HG02970 (cell line): ENCODE measurements at regions not wholly inside any gene's neighbourhood (a gene's known extent, or its start where the extent isn't known, plus 50 kb on each side); places are given as distances from the start of the nearest gene placed in this dataset.
"Not testable (repeated sequence)": the region's sequence is repeated elsewhere in the genome, so short reads cannot be mapped to it uniquely, and the experiment has no call there.

Experiments
- ATAC-seq: cut with Tn5 transposase; IDR thresholded peaks from one replicate; pipeline ENCODE4 v1.9.1; 2021; ENCODE audit warnings: mild to moderate bottlenecking, moderate library complexity, moderate number of reproducible peaks; ENCODE audit not compliant: unreplicated experiment, low FRiP score

DNA sequence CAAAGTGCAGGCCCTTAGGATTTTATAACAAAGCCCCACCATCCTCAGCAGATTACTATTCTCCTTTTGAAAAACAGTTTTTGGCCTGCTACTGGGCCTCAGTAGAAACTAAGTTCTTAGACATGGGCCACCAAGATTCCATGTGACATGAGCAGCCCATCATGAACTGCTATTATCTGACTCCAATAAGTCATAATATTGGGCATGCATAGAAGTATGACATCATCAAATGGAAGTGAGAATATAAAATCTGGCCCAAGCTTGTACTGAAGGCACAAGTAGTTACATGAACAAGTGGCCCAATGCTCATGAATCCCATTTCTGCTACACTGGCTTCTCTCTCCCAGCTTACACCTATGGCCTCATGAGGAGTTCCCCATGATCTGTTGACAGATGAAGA lies 404.8 kb downstream of the EPHA5 start:
- no peak for ATAC-seq

DNA sequence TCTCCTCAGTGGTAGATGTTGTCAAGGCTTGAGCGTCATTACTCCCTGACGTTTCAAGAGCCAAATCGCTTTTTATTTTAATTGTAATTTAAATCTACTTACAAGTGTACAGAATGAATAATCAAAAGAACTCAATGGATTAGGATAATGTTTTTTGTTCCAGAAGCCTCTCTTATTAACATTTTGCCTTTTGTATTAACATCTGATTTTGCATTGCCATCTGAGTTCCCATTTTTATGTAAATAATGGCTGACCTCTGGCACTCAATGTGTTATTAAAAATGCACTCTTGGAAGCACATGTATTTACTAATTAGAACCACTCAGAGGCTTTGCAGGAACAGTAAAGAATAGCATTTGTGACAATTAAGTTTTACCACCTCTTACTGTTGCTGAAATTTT lies 411.0 kb downstream of the EPHA5 start:
- no peak for ATAC-seq

DNA sequence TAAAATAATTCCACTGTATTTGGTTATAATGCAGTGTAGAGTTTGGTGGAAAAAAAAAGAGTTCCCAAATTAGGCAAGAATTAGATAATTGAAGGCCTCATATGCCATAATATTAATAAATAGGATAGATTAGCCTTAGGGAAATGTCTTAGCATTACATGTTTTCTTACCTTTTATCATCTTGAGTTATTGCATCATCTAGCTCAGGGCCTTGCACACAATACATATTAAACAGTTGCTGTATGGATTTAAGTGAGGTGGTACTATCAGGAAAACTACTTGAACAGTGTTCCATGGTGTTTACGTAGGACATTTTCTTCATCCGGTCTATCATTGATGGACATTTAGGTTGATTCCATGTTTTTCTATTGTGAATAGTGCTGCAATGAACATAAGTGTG lies 419.4 kb downstream of the EPHA5 start:
- no peak for ATAC-seq

DNA sequence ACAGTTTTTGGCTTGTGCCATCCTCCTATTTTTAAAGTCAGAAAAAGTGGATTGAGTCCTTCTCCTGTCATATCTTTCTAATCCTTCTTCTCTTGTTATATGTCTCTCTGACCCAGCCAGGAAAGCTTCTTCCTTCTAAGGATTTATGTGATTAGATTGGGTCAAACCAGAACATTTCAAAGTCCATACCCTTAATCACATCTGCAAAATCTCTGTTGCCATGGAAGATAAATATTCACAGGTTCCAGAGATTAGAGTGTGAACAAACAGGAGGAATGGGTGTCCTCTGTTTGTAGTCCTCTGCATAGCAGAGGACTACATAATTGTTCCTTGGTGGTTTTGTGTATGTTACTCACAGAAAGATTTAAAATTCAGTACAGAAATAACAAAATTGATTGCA lies 421.2 kb downstream of the EPHA5 start:
- ATAC-seq = no peak

DNA sequence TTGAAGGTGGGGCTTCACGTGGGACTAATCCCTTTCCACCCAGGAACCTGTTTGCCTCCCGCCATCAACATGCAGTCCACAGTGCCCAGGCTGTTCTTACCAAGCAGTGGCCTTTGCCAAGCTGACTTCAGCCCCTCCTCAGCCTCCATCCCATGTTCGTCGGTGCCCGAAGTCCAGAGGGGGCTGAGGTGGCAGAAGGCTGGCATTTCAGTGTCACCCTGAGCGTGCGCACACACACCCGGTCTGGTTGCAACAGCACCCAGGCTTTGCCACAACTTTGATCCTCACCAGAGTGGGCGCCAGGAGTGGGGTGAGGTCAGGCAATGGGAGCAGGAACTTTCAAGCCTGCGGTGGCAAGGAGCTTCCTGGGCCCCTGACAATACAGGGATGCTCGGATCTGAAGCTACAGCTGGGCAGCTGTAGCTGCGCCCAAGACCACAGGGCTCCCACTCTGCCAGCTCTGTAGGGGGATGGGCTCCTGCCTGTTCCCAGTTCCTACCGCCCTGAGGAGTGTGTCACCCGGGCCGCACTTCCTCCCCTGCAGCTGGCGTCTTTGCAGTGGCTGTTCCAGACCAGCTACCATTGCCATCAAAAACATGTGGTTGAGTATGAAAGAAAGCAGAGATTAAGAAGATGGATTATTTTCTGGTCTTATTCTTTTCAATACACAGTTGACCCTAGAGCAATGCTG lies 428.0 kb downstream of the EPHA5 start:
- no peak for ATAC-seq

DNA sequence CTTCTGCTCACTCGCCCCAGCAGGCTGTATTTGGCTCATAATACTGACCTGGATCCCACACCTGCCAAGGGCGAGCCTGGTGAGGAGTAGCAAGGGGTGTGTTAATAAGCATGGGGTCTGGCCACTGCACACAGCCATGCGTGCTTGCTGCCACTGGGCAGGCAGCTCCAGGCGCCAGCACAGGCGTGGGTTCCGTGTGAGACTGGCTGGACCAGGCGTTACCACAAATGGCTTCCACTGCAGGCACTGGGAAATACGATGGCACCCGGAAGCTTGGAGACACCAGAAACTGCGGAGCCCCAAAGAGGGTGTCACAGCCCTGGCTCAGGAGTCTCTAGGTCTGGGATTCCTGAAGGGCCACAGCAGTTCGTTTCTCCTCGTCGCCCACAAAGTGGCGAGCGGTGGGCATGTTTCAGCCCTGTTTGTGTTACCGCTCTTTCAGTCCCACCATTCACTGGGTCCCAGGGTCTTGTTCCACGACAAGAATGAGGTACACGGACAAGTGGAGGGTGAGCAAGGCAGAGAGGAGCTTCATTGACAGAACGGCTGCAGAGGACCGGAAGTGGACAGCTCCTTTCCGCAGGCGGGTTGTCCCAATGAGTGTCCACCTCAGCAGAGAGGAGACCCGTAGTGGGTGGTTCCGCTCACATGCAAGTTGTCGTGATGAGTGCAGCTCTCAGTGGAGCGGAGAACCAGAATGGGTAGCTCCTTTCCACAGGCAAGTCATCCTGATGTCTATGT lies 428.9 kb downstream of the EPHA5 start:
- no peak for ATAC-seq

DNA sequence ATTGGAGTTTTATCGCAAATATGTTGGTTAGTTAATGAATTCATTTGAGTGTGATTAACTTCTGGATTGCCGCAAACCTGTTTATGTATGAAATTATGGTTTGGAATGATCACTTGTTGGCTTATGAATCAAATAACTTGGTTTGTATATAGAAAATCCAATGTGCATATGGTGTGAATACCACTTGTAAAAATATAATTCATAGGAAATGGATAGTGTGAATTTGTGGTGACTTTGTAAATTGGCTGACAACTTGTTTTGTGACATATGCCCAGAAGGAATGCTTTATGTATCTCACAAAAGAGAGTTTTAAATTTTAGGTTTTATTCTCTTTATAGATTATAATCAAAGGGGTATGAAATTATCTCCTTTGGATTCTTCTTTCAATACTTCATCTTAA lies 436.2 kb downstream of the EPHA5 start:
- no peak for ATAC-seq

DNA sequence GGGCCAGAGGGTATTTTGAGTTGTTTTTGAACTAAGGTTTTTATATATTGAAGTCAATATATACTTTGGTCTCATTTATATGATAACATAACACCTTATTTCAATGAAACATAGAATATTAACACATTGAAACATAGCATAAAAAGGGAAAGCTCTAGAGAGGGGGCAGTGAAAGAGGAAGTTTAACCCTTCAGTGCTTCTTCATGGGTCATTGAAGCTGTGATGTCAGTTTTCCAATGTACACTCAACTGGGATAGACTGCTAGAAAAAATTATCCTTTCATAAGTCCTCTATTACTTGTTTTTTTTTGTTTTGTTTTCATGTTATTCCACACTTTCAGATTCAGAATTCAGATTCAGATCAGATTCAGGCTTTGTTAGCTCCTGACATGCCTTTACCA lies 442.7 kb downstream of the EPHA5 start:
- ATAC-seq = no peak

DNA sequence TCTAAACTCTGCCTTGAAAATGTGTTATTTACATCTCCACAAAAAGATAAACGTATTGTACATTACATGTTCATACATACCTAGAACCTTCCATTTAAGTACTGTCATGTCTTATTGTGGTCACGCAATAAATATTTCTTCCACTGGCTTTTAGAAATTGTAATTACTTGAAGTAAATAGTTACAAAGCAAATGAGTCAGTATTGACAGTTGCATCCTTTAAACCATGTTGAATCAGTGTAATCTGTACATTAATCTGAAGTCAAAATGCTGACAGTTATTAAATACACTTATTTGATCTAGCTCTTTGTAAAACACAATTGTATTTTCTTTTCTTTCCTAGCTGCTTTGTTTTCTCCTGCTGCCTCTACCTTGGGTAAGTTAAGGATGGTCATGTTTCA lies 446.7 kb downstream of the EPHA5 start:
- no peak for ATAC-seq

DNA sequence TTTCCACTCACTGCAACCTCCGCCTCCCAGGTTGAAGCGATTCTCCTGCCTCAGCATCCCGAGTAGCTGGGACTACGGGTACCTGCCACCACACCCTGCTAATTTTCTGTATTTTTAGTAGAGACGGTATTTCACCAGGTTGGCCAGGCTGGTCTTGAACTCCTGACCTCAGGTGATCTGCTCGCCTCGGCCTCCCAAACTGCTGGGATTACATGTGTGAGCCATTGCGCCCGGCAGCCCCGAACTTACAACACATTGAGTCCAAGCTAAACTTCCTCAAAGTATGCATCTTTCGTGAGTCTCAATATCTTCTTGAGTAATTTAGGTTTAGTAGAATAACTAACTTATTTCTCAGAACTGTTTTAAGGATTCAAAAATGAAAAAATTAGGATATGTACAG lies 447.2 kb downstream of the EPHA5 start:
- not testable (repeated sequence) for ATAC-seq

DNA sequence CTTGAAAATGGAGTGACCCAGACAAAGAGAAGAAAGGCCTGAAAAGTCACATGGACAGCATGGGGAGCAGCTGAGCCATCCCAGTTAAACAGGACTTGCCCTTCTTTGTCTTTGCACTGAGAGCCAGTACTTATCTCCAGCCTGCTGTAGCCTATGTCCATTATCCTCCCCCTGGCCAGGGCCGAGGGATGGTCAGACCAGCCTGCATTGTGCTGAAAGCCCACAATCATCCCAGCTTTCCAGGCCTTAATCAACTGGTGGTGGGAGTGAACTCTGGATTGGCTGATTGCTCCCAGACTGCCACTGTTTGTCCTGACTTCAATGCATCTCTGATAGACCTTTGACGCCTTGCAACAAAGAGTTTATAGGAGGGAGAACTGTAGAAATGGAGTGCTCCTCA lies 453.1 kb downstream of the EPHA5 start:
- ATAC-seq = no peak

DNA sequence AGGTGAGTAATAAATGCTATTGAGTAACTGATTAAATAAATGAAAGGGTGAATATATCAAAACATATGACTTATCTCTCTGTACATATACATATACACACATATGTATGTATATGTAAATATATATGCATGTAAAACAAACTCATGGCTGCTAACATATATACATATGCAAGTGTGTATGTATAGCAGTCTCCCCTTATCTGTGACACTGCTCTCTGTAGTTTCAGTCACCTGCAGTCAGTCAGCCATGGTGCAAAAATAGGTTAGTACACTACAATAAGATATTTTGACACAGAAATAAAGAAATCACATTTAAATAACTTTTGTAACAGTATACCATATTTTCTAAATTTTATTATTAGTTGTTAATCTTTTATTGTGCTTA lies 467.4 kb downstream of the EPHA5 start:
- ATAC-seq = no peak

DNA sequence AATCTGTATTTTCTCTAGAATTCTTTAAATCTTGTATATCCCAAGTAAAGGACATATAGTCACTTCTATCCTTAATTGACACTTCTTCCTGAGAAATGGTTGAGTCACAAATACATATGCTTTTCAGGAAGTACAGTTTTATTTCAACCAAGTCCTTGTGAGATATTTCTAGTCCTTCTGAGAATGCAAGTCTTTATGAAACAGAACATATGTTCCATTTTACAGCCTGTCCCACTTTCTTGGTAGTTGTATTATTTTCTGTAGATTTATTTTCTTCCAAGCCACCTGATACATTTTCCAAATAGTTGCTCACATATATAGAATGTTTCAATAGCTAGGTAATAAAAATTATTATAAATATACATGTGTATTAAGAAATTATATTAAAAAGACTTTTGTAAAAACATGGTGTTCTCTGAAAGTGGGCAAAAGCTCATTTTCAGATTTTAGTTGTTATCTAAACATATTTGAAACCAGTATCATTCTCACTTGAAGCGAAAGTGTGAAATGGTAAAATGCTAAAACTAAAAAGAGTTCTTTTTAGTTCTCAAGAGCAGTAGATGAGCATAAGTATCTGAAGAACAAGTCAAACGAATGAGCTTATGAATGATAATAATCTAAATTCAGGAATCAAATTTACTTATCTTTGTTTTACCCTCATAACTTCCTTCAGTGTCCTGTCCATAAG lies 468.0 kb downstream of the EPHA5 start:
- no peak for ATAC-seq

DNA sequence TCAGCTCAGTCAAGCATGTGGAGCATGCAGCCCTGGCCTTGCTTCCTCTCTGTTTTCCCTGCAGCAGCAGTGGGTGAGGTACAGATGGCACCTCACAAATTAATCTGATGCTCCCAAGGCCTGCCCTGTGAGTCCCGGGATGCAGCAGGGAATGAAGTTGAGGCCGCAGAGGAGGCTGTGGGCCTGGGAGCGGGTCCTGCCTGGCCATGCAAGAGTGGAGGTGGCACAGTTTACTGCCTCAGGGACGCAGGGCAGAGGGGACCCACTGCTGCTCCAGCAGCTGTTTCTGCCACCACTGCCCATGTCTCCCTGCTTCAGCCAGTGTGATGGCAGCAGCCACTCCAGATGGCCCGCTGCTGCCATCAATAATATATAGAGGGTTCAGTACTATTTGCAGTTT lies 474.6 kb downstream of the EPHA5 start:
- no peak for ATAC-seq

DNA sequence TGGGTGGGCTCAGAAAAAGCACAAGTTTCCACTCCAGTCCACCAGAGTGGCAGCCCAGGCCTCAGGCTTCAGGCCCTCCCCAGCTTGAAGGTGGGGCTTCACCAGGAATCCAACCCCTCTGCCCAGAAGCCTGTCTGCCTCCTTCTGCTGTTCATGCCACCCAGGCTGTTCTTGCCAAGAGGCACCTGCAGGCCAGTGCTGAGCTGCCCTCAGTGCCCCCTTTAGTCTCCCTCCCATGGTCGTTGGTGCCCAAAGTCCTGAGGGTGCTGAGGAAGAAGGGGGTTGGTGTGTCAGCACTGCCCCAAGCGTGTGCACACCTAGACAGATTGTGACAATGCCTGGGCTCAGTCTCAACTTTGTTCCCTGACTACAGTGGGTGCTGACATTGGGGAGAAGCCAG lies 475.3 kb downstream of the EPHA5 start:
- ATAC-seq = no peak

DNA sequence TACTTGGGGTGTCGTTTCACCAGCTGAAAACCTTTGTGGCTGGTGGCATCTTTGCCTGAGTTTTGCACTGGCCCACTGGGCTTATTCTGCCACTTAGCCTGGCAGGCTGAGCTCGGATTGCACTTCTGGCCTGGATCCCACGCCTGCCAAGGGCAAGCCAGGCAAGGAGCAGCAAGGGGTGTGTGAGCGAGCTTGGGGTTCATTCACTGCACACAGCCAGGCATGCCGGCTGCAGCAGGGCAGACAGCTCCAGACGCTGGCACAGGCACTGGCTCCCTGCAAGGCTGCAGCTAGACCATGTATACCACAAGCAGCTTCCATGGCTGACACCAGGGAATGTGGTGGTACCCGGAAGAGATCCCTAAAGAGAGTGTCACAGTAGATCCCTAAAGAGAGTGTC lies 476.3 kb downstream of the EPHA5 start:
- no peak for ATAC-seq

DNA sequence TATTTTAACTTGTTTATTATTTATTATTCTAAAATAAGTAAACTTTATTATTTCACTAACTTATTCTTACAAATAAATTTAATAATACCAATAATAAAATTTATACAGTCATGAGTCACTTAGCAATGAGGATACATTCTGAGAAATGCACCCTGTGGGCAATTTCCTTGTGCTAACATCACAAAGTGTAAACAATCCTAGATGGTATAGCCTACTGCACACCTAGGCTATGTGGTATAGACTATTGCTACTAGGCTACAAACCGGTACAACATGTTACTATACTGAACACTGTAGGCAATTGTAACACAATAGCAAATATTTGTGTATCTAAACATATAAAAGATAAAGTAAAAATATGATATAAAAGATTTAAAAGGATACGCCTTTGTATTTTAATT lies 479.5 kb downstream of the EPHA5 start:
- ATAC-seq = no peak

DNA sequence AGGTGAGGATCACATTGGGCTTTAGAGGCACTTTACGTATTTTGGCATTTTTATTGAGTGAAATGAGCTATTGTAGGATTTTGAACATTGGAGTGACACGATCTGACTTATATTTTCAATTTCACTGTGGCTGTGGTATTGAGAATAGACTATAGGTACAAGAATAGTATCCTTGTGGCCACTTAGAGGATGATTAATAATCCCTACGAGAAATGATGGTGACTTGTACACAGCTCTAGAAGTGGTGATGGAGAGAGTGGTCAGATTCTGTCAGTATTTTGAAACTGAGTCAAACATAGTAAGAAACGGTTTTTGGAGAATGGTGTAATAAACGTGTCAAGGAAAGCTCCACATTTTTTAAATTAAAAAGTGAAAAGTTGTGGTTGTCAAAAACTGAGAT lies 494.7 kb downstream of the EPHA5 start:
- ATAC-seq = no peak

DNA sequence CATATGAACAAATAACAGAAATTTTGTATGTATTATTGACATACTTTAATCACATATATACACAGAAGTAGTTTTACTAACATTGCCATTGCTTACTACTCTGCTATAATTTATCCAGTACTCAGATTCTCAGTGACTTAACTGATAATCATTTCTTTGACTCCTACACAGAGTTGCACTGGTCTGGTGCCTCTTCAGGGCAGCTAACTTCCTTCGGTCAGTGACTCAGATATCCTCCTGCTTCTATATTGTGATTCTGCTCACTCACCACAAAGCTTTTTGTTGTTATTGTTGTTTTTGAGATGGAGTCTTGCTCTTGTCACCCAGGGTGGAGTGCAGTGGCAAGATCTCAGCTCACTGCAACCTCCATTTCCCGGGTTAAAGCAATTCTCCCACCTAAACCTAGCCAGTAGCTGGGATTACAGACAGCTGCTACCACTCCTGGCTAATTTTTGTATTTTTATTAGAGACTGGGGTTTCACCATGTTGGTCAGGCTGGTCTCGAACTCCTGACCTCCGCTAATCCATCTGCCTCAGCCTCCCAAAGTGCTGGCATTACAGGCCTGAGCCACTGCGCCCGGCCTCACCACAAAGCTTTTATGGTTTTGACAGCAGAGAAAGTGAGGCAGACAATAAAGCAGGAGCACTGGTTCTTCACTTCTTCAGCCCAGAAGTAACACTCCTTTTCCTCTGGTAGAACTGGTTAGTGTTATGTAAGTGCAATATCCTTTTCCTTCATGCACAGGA lies 499.3 kb downstream of the EPHA5 start:
- no peak for ATAC-seq

DNA sequence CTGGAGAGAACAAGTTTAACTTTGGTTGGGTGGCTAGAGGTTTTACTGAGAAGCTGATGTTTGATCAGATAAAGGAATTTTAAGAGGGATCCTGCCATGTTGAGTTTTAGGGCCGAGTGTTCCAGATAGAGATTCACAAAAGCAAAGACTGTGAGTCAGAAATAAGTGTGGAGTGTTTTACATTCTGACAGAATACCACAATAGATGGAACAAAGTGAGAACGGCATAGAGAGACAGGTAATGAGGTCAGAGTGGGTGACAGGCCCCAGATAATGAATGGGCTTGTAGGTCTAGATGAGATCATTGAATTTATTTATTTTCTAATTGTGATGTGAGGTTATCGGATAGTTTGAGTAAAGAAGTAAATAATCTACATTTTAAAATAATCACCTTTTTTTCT lies 502.6 kb downstream of the EPHA5 start:
- ATAC-seq = no peak

DNA sequence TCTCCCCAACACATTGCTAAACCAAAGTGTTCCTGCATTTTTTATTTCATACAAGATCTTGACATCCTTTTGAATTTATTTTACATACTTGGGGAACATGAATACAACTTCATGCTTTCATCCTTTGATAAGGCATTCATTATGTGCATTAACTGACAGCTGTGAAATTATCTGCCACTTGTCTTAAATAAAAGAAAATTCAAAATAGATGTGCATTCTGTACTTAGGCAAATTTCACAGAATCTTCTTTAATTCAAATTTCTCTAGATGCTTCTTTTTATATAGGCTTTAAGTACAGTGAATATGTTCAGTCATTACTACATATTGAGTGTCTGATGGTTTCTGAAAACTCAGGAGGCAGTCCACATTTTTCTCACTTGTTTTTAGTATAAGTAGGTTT lies 518.1 kb downstream of the EPHA5 start:
- no peak for ATAC-seq
